ENCODE measurements at regions not wholly inside any gene's neighbourhood (a gene's known extent, or its start where the extent isn't known, plus 50 kb on each side); places are given as distances from the start of the nearest gene placed in this dataset.
"Not testable (repeated sequence)": the region's sequence is repeated elsewhere in the genome, so short reads cannot be mapped to it uniquely, and the experiment has no call there.

- TF ChIP-seq CTCF (IDR thresholded peaks at IDR 0.05); JUND (IDR thresholded peaks at IDR 0.05); EP300 (IDR thresholded peaks at IDR 0.05; ENCODE audit: borderline replicate concordance in 1 of 2, low read depth in 1 of 2, low read length in 1 of 2); RCOR1 (IDR thresholded peaks at IDR 0.05; ENCODE audit: low read length); POLR2AphosphoS5 (IDR thresholded peaks at IDR 0.05; ENCODE audit: low read depth, low read length); FOXJ3 (CRISPR knock-in tag; IDR thresholded peaks at IDR 0.05); RAD21 (IDR thresholded peaks at IDR 0.05; ENCODE audit: low read length); IRF3 (IDR thresholded peaks at IDR 0.05; ENCODE audit: low read depth, low read length); GABPA (IDR thresholded peaks at IDR 0.05; ENCODE audit: low read depth); MEF2A (IDR thresholded peaks at IDR 0.05; ENCODE audit: borderline replicate concordance, low read depth); MXI1 (IDR thresholded peaks at IDR 0.05; ENCODE audit: low read depth, low read length): not testable (repeated sequence)
- TF ChIP-seq, protein P1, sequence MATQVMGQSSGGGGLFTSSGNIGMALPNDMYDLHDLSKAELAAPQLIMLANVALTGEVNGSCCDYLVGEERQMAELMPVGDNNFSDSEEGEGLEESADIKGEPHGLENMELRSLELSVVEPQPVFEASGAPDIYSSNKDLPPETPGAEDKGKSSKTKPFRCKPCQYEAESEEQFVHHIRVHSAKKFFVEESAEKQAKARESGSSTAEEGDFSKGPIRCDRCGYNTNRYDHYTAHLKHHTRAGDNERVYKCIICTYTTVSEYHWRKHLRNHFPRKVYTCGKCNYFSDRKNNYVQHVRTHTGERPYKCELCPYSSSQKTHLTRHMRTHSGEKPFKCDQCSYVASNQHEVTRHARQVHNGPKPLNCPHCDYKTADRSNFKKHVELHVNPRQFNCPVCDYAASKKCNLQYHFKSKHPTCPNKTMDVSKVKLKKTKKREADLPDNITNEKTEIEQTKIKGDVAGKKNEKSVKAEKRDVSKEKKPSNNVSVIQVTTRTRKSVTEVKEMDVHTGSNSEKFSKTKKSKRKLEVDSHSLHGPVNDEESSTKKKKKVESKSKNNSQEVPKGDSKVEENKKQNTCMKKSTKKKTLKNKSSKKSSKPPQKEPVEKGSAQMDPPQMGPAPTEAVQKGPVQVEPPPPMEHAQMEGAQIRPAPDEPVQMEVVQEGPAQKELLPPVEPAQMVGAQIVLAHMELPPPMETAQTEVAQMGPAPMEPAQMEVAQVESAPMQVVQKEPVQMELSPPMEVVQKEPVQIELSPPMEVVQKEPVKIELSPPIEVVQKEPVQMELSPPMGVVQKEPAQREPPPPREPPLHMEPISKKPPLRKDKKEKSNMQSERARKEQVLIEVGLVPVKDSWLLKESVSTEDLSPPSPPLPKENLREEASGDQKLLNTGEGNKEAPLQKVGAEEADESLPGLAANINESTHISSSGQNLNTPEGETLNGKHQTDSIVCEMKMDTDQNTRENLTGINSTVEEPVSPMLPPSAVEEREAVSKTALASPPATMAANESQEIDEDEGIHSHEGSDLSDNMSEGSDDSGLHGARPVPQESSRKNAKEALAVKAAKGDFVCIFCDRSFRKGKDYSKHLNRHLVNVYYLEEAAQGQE (IDR thresholded peaks at IDR 0.05; ENCODE audit: low read depth, low read length) = not testable (repeated sequence)
- TF ChIP-seq, protein P2, sequence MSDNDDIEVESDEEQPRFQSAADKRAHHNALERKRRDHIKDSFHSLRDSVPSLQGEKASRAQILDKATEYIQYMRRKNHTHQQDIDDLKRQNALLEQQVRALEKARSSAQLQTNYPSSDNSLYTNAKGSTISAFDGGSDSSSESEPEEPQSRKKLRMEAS (IDR thresholded peaks at IDR 0.05; ENCODE audit: low read depth) = not testable (repeated sequence)
- TF ChIP-seq, protein P3, sequence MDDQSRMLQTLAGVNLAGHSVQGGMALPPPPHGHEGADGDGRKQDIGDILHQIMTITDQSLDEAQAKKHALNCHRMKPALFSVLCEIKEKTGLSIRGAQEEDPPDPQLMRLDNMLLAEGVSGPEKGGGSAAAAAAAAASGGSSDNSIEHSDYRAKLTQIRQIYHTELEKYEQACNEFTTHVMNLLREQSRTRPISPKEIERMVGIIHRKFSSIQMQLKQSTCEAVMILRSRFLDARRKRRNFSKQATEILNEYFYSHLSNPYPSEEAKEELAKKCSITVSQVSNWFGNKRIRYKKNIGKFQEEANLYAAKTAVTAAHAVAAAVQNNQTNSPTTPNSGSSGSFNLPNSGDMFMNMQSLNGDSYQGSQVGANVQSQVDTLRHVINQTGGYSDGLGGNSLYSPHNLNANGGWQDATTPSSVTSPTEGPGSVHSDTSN (IDR thresholded peaks at IDR 0.05) = not testable (repeated sequence)
These were observed 105.9 kb upstream of the ANKRD30BL start for GRCh38 chr2:132267498-132268283.
